Testis (tissue), 2 donors: ENCODE measurements at regions not wholly inside any gene's neighbourhood (a gene's known extent, or its start where the extent isn't known, plus 50 kb on each side); places are given as distances from the start of the nearest gene placed in this dataset.
"Not testable (repeated sequence)": the region's sequence is repeated elsewhere in the genome, so short reads cannot be mapped to it uniquely, and the experiment has no call there.

Experiments
- DNase-seq: peaks from one replicate; pipeline ENCODE4 v3.0.0-alpha.2; 2019
- H3K27ac ChIP-seq, 2 donors: fragments of 200-600 bp; sonication (generic); one replicate each; pipeline ENCODE4 v1.5.1; 2019
- H3K27me3 ChIP-seq: fragments of 200-600 bp; sonication (generic); one replicate; pipeline ENCODE4 v1.5.1; 2019
- H3K36me3 ChIP-seq: fragments of 200-600 bp; sonication (generic); one replicate; pipeline ENCODE4 v1.5.1; 2017; ENCODE audit warnings: low read depth; ENCODE audit errors: missing control alignments
- H3K4me1 ChIP-seq: fragments of 200-600 bp; sonication (generic); one replicate; pipeline ENCODE4 v1.5.1; 2019
- H3K4me3 ChIP-seq, 2 donors: fragments of 200-600 bp; sonication (generic); one replicate each; pipeline ENCODE4 v1.5.1; 2017 to 2019
- H3K9me3 ChIP-seq: fragments of 200-600 bp; sonication (generic); one replicate; pipeline ENCODE4 v1.5.1; 2017
- CTCF ChIP-seq, 3 experiments: fragments of 450-650 bp in 2 of 3; fragments of 200-600 bp in 1 of 3; sonication (generic) in 1 of 3; IDR thresholded peaks; one replicate each; pipeline ENCODE4 v1.5.1; 2016 to 2019; ENCODE audit warnings: antibody characterized with exemption in 3 of 3, mild to moderate bottlenecking in 2 of 3, moderate library complexity in 1 of 3
- POLR2A ChIP-seq: fragments of 450-650 bp; IDR thresholded peaks from one replicate; pipeline ENCODE4 v1.6.1; 2017; ENCODE audit warnings: antibody characterized with exemption, mild to moderate bottlenecking, moderate library complexity
- WGBS, 2 donors: methylation state at CpG; one replicate each; pipeline ENCODE4 v1.1.5; 2018; 5-methylcytosine and 5-hydroxymethylcytosine counted together
- intact Hi-C: fragments of 100-400 bp; cut with DNase I; formaldehyde crosslinking; loops from one replicate; pipeline ENCODE4 v1.15.1; 2023; ENCODE audit warnings: low total_unique reads

GRCh38 chr4:28834120-28834519, 1886.0 kb upstream of the PCDH7 start:
- no peak overlapping the region for H3K4me3 ChIP-seq
- intact Hi-C loops: no loop called here
- no peak for DNase-seq
- H3K36me3 ChIP-seq: no peaks in the 10 kb centered on the region
- H3K27me3 ChIP-seq: no peaks in the 10 kb centered on the region
- H3K4me1 ChIP-seq: no peaks in the 10 kb centered on the region
- TF ChIP-seq POLR2A: no peak
- TF ChIP-seq CTCF (IDR thresholded peaks at IDR 0.05): no peak
- H3K27ac ChIP-seq: no peak overlapping the region
- WGBS, 2 donors: 89 to 93% methylated on average over 3 of the region's 3 CpGs
- no peaks in the 10 kb centered on the region for H3K9me3 ChIP-seq

GRCh38 chr4:28835501-28835900, 1884.7 kb upstream of the PCDH7 start:
- no peak for DNase-seq
- no peak for TF ChIP-seq POLR2A
- TF ChIP-seq CTCF (IDR thresholded peaks at IDR 0.05): no peak
- H3K36me3 ChIP-seq: no peaks in the 10 kb centered on the region
- intact Hi-C loops: no loop called here
- no peaks in the 10 kb centered on the region for H3K9me3 ChIP-seq
- H3K27ac ChIP-seq: no peak overlapping the region
- H3K4me1 ChIP-seq: no peaks in the 10 kb centered on the region
- H3K4me3 ChIP-seq: no peak overlapping the region
- no peaks in the 10 kb centered on the region for H3K27me3 ChIP-seq

- H3K4me3 ChIP-seq: no peak overlapping the region
- H3K9me3 ChIP-seq: no peaks in the 10 kb centered on the region
- TF ChIP-seq POLR2A: no peak
- no peak for TF ChIP-seq CTCF (IDR thresholded peaks at IDR 0.05)
- H3K27ac ChIP-seq: no peak overlapping the region
- no peaks in the 10 kb centered on the region for H3K27me3 ChIP-seq
- 90% methylated on average over 6 of the region's 6 CpGs for WGBS, 2 donors
- H3K4me1 ChIP-seq: no peaks in the 10 kb centered on the region
- intact Hi-C loops: no loop called here
- no peaks in the 10 kb centered on the region for H3K36me3 ChIP-seq
- DNase-seq: no peak
These were observed 1877.9 kb upstream of the PCDH7 start for GRCh38 chr4:28842271-28842670.

- no peak for DNase-seq
- no peaks in the 10 kb centered on the region for H3K4me1 ChIP-seq
- TF ChIP-seq CTCF (IDR thresholded peaks at IDR 0.05) (no peak), POLR2A (no peak)
- intact Hi-C loops: no loop called here
- no peak overlapping the region for H3K27ac ChIP-seq
- H3K36me3 ChIP-seq: no peaks in the 10 kb centered on the region
- H3K27me3 ChIP-seq: no peaks in the 10 kb centered on the region
- H3K9me3 ChIP-seq: no peaks in the 10 kb centered on the region
- H3K4me3 ChIP-seq: no peak overlapping the region
These were observed 1875.0 kb upstream of the PCDH7 start for GRCh38 chr4:28845158-28845557.

- H3K4me1 ChIP-seq, H3K9me3 ChIP-seq, H3K27ac ChIP-seq, DNase-seq, H3K4me3 ChIP-seq, H3K36me3 ChIP-seq, intact Hi-C loops, H3K27me3 ChIP-seq: not testable (repeated sequence)
- WGBS, 2 donors: 85 to 93% methylated on average over 5 to 7 of the region's 7 CpGs
These were observed 1863.1 kb upstream of the PCDH7 start for GRCh38 chr4:28857028-28857427.
